ENCODE measurements at regions not wholly inside any gene's neighbourhood (a gene's known extent, or its start where the extent isn't known, plus 50 kb on each side); places are given as distances from the start of the nearest gene placed in this dataset.

- H3K27ac ChIP-seq, result no peak overlapping the region
- H3K4me2 ChIP-seq, result no peak overlapping the region
- no peaks in the 10 kb centered on the region for H4K20me1 ChIP-seq
- H3K27me3 ChIP-seq, result no peaks in the 10 kb centered on the region
- no peak overlapping the region for H3K4me3 ChIP-seq
- H3K4me1 ChIP-seq, result no peaks in the 10 kb centered on the region
- TF ChIP-seq Cebpa-rat (IDR thresholded peaks at IDR 0.05), result no peak
- H3K36me3 ChIP-seq, result no peaks in the 10 kb centered on the region
- peaks cover 8% of the 10 kb centered on the region; the same call in 1 of the 2 replicates for H3K9me3 ChIP-seq
- no peak overlapping the region for H3K9ac ChIP-seq
Observed at GRCh38 chr12:115511986-115512711, 765.3 kb downstream of the MED13L start.

GRCh38 chr12:115511305-115511704 lies 766.2 kb downstream of the MED13L start:
- no peak overlapping the region for H3K4me2 ChIP-seq

GRCh38 chr12:115508990-115509389 lies 768.5 kb downstream of the MED13L start:
- H3K36me3 ChIP-seq, result no peaks in the 10 kb centered on the region
- H3K27ac ChIP-seq, result no peak overlapping the region
- peaks cover 17% of the 10 kb centered on the region for H3K4me1 ChIP-seq
- no peak overlapping the region for H3K9ac ChIP-seq
- no peak overlapping the region for H3K4me3 ChIP-seq
- TF ChIP-seq Cebpa-rat (IDR thresholded peaks at IDR 0.05), result no peak
- no peak overlapping the region for H3K4me2 ChIP-seq
- no peaks in the 10 kb centered on the region for H3K27me3 ChIP-seq
- H3K9me3 ChIP-seq, result peaks cover 8% of the 10 kb centered on the region; the same call in 1 of the 2 replicates
- no peaks in the 10 kb centered on the region for H4K20me1 ChIP-seq

More at GRCh38 chr12:115511305-115511704, 766.2 kb downstream of the MED13L start:
- Histone ChIP-seq H3K36me3 (no peaks in the 10 kb centered on the region), H3K9ac (no peak overlapping the region), H3K27me3 (no peaks in the 10 kb centered on the region), H3K27ac (no peak overlapping the region), H3K4me3 (no peak overlapping the region), H4K20me1 (no peaks in the 10 kb centered on the region), H3K4me1 (0 out of 2 replicates have a peak, but pooled peaks cover 4% of the 10 kb centered on the region), H3K9me3 (peaks cover 8% of the 10 kb centered on the region; the same call in 1 of the 2 replicates)
- no peak for TF ChIP-seq Cebpa-rat (IDR thresholded peaks at IDR 0.05)

- H3K36me3 ChIP-seq, result no peaks in the 10 kb centered on the region
- peaks cover 3% of the 10 kb centered on the region; the same call in 1 of the 2 replicates for H3K9me3 ChIP-seq
- no peak overlapping the region for H3K27ac ChIP-seq
- H4K20me1 ChIP-seq, result no peaks in the 10 kb centered on the region
- peaks cover 25% of the 10 kb centered on the region for H3K4me1 ChIP-seq
- no peak overlapping the region for H3K9ac ChIP-seq
- no peaks in the 10 kb centered on the region for H3K27me3 ChIP-seq
- no peak overlapping the region for H3K4me3 ChIP-seq
- no peak for TF ChIP-seq Cebpa-rat (IDR thresholded peaks at IDR 0.05)
- H3K4me2 ChIP-seq, result no peak overlapping the region
Observed at GRCh38 chr12:115507951-115508722, 769.4 kb downstream of the MED13L start.

GRCh38 chr12:115507560-115507889 lies 770.0 kb downstream of the MED13L start:
- Histone ChIP-seq H3K27ac (no peak overlapping the region), H3K36me3 (no peaks in the 10 kb centered on the region), H3K9ac (no peak overlapping the region), H3K27me3 (no peaks in the 10 kb centered on the region), H3K4me3 (no peak overlapping the region), H3K4me1 (peaks cover 30% of the 10 kb centered on the region), H4K20me1 (no peaks in the 10 kb centered on the region), H3K9me3 (peaks cover 5% of the 10 kb centered on the region), H3K4me2 (no peak overlapping the region)
- TF ChIP-seq Cebpa-rat (IDR thresholded peaks at IDR 0.05), result no peak

- Histone ChIP-seq H3K27me3 (no peaks in the 10 kb centered on the region), H3K9ac (no peak overlapping the region), H3K4me1 (peaks cover 30% of the 10 kb centered on the region), H3K27ac (no peak overlapping the region), H3K9me3 (peaks cover 8% of the 10 kb centered on the region), H3K4me3 (no peak overlapping the region), H4K20me1 (no peaks in the 10 kb centered on the region), H3K36me3 (no peaks in the 10 kb centered on the region), H3K4me2 (no peak overlapping the region)
- no peak for TF ChIP-seq Cebpa-rat (IDR thresholded peaks at IDR 0.05)
Observed at GRCh38 chr12:115506822-115507559, 770.5 kb downstream of the MED13L start.

- Histone ChIP-seq H3K27ac (peak overlapping the region; percentile 96), H3K36me3 (no peaks in the 10 kb centered on the region), H3K4me1 (peaks cover 30% of the 10 kb centered on the region), H3K9me3 (peaks cover 8% of the 10 kb centered on the region), H3K9ac (peak overlapping the region; percentile 76), H4K20me1 (no peaks in the 10 kb centered on the region), H3K4me3 (peak overlapping the region; percentile 8; the same call in 1 of the 2 replicates), H3K27me3 (no peaks in the 10 kb centered on the region), H3K4me2 (peak overlapping the region; percentile 80)
- TF ChIP-seq Cebpa-rat (IDR thresholded peaks at IDR 0.05), result no peak
Observed at GRCh38 chr12:115504306-115505290, 772.9 kb downstream of the MED13L start.

GRCh38 chr12:115500872-115501271 lies 776.6 kb downstream of the MED13L start:
- TF ChIP-seq Cebpa-rat (IDR thresholded peaks at IDR 0.05), result no peak
- Histone ChIP-seq H3K4me2 (no peak overlapping the region), H3K27ac (no peak overlapping the region), H3K36me3 (no peaks in the 10 kb centered on the region), H3K9ac (no peak overlapping the region), H3K27me3 (no peaks in the 10 kb centered on the region), H3K9me3 (peaks cover 8% of the 10 kb centered on the region), H3K4me1 (peaks cover 26% of the 10 kb centered on the region), H4K20me1 (no peaks in the 10 kb centered on the region), H3K4me3 (no peak overlapping the region)

GRCh38 chr12:115495300-115495699 lies 782.2 kb downstream of the MED13L start:
- no peak for TF ChIP-seq Cebpa-rat (IDR thresholded peaks at IDR 0.05)
- no peak overlapping the region for H3K27ac ChIP-seq
- no peaks in the 10 kb centered on the region for H3K9me3 ChIP-seq
- H3K36me3 ChIP-seq, result no peaks in the 10 kb centered on the region
- no peak overlapping the region for H3K9ac ChIP-seq
- no peaks in the 10 kb centered on the region for H3K27me3 ChIP-seq
- no peak overlapping the region for H3K4me3 ChIP-seq
- no peaks in the 10 kb centered on the region for H4K20me1 ChIP-seq
- H3K4me2 ChIP-seq, result no peak overlapping the region
- peaks cover 13% of the 10 kb centered on the region for H3K4me1 ChIP-seq

Measured in BLaER1 (cell line).